HG02840 (cell line): ENCODE measurements at regions not wholly inside any gene's neighbourhood (a gene's known extent, or its start where the extent isn't known, plus 50 kb on each side); places are given as distances from the start of the nearest gene placed in this dataset.

Experiments used
- ATAC-seq: cut with Tn5 transposase; IDR thresholded peaks from one replicate; pipeline ENCODE4 v1.9.1; 2021; ENCODE audit warnings: mild to moderate bottlenecking, moderate library complexity, moderate number of reproducible peaks; ENCODE audit not compliant: unreplicated experiment, low FRiP score

DNA sequence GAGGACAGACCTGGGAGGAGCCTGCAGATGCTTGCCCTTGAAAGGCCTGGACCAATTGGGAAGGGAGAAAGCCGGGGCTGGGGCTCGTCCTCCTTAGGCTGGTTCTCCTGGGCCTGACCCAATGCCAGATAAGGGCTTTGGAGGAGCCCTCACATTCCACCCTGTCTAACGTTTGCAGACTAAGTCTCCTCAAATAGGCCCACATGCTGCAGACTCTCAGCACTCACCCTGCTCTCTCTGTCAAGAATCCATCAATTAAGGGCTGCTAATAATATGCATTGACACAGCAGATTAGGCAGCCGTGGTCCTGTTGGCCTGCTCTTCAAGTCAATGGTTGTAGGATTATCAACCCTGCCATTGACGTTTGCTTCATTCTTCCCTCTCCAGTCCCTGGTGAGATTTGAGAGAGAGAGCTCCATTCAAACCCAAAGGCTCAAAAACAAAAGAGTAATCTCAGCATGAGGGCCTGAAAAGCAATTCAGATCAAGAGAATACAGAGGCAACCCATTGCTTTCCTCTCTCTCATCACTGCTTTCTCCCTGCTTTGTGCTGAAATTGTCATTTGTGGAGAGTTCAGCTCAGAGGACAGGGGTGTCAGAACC, 167.6 kb downstream of the INSIG2 start:
- ATAC-seq, result no peak

DNA sequence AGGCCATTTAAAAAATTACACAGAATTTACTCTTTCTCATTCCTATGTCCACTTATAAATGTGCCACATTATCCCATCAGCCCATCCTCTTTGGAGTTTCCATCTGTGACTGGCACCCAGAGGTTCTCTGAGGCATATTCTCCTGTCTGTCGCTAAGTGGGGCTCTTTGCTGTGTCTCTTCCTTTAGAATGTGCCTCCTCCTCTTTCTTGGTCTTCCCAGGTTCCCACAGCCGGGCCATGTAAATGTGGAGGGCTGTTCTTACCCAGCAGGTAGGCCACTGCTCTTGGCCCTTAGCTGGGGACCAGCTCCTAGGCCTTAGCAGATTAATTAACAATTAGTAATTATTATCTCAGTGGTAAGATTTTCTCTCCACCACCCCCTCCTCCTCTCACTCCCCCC, 167.0 kb downstream of the INSIG2 start:
- no peak for ATAC-seq

DNA sequence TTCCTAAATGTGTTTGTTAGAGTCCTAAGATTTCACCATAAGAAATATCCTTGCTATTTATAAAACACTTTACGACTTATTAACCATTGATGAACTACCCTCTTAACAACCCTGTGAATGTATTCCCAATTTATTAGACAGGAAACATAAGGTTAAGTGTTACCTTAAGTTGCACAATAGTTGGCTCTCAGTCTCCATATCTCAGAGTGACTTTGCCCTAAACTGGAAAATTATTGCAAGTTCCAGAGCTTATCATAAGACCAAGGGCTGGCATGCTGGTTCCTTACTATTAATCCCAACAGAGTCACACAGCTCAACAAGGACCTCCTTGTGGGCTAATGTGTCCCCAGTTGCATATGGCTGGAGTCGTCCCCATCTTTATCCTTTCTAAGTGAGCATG, 165.8 kb downstream of the INSIG2 start:
- no peak for ATAC-seq

- no peak for ATAC-seq
Observed at GRCh38 chr2:118251427-118251826, 163.2 kb downstream of the INSIG2 start.

GRCh38 chr2:118250463-118250862, 162.2 kb downstream of the INSIG2 start:
- ATAC-seq, result no peak

- ATAC-seq, result no peak
Observed at GRCh38 chr2:118250001-118250400, 161.7 kb downstream of the INSIG2 start.

GRCh38 chr2:118249531-118249930, 161.3 kb downstream of the INSIG2 start:
- ATAC-seq, result no peak

GRCh38 chr2:118246726-118247125, 158.5 kb downstream of the INSIG2 start:
- no peak for ATAC-seq

GRCh38 chr2:118246079-118246478, 157.8 kb downstream of the INSIG2 start:
- no peak for ATAC-seq

DNA sequence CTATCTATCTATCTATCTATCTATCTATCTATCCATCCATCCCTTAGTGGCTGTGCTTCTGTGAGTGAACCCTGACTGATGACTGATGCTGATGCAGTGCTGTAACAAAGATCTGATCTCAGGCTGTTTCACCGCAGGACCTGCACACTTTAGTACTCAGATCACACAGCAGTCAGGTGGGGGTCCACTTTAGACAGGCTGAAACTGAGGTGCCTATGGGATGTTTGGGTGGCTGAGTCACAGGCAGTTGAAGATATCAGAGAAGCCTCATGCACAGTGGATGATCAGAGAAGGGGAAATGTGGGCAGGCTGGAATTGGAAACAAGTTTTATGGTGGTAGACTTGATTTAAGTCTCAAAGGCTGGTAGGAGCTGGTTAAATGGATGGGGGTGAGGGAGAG, 156.4 kb downstream of the INSIG2 start:
- ATAC-seq, result no peak

GRCh38 chr2:118243031-118243430, 154.8 kb downstream of the INSIG2 start:
- no peak for ATAC-seq

GRCh38 chr2:118242216-118242615, 153.9 kb downstream of the INSIG2 start:
- no peak for ATAC-seq

DNA sequence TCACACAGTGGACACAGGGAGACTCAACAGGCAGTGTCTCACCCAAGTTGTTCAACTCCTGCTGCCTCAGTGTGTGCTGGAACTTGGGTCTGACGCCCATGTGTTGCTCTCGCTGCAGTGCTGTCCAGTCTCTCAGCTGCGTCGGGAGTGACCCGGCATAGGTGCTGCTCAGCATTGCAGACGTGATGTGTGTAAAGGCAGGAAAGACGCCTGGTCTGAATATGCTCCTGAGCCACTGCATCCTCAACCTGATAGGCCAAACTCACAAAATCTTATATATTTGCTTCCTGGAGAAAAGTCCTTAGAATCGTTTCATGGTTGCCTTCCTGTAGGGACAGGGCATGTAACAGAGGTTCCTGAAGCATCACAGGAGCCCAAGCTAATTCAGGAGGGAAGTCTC, 152.9 kb downstream of the INSIG2 start:
- no peak for ATAC-seq

DNA sequence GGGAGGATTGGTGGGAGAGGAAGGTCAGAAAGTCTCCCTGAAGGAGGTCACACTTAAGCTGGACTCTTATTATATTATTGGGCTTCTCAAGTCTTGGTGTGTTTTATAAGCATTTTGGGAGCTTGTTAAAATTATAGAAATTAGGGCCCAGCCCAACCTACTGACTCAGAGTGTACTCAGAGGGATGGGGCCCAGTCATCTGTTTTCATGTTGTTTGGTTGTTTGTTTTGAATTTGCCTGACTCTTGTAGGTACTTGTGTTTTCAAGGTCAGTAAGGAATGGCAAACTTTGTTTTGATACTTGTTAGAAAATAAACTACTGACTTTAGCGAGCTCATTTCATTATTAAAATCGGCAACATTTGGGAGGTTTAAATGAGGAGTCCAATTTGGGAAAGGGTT, 152.0 kb downstream of the INSIG2 start:
- no peak for ATAC-seq

GRCh38 chr2:118239284-118239683, 151.0 kb downstream of the INSIG2 start:
- ATAC-seq, result no peak

DNA sequence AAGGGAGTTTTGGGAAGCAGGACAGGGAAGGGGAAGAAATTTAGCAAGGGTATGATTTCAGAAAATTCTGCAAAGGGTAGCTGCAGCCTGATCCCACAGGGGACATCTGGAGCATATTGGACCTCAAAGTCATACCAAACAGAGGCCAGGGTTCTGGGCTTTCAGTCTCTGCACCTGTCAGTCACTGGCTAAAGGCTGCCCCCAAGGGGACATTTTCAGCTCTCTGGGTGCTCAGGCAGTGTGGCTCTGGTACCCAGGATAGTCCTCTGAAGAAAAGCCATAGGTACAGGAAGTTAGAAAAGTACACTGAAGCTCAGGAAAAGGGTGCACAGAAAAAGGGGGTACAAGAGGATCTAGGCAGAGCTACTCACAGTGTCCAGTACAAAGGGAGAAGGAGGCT, 149.2 kb downstream of the INSIG2 start:
- no peak for ATAC-seq

- no peak for ATAC-seq
Observed at GRCh38 chr2:118232796-118233195, 144.5 kb downstream of the INSIG2 start.

GRCh38 chr2:118232391-118232790, 144.1 kb downstream of the INSIG2 start:
- ATAC-seq, result no peak

- no peak for ATAC-seq
Observed at GRCh38 chr2:118231759-118232158, 143.5 kb downstream of the INSIG2 start.

DNA sequence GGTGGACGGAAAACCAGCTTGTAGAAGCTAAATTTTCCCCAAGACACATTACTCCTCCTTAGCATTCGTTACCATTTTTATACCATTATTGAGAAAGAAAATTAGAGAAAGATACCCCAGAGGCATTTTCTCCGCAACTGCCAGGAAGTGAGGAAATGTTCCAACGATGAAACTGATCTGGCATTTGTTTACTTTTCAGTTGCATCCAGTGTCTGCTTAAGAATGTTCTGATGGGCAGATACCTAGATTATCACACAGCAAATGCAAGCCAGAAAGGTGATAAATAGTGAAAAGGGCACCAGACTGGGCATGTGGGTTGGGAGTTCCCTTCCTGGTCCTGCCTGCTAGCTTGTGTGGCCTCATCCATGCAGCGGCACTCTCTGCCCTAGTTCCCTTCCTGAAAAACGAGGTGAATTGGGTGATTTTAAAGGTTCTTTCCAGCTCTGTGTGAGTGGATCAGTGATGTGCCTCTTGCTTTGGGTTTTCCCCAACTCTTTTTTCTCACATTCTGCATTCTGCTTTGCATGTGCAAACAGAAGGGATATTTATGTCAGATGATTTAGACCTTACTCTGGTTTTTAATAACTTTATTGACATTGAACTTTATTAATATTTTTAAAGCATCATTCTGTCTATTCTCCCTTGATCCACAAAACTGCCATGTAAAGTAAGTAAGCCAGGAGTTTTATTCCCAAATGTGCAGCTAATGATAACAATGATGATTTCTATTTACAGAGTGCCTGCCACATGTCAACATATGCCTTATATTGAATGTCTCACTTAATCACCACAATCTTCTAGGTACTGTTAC, 139.6 kb downstream of the INSIG2 start:
- no peak for ATAC-seq

GRCh38 chr2:118225666-118226065, 137.4 kb downstream of the INSIG2 start:
- ATAC-seq, result no peak

DNA sequence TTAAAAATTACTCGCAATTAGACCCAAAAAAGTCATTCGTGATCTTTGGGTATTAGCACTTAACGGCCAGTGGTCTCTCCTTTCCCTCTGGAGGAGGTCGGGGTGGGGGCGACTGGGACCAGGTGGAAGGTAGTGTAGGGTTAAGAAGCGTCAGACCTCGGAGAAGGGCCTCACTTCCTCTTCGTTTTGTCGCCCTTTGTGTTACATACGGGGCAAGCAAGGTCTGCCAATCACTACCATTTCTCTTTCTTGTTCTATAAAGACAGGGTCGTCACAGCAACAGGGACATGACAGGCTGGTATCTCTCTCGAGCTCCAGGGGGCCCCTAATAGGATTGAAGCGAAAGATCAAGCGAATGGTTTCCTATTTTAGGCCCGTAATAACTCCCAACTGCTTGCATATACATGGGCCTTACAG, 136.6 kb downstream of the INSIG2 start:
- ATAC-seq, result no peak
